A549 (cell line): ENCODE measurements at regions not wholly inside any gene's neighbourhood (a gene's known extent, or its start where the extent isn't known, plus 50 kb on each side); places are given as distances from the start of the nearest gene placed in this dataset.

ENCODE experiments used
- ATAC-seq, 2 experiments: fragments of 200-7000 bp in 1 of 2; fragments of >200 bp in 1 of 2; cut with Nextera tagmentation in 1 of 2; cut with Tn5 transposase in 1 of 2; 3 replicates each; pipeline versions ENCODE4 v1.8.0 to v1.9.1; 2018 to 2020; ENCODE audit warnings: mild to moderate bottlenecking in 1 of 2, moderate library complexity in 1 of 2
- CTCF ChIA-PET: fragments of 300-600 bp; sonication (Branson Sonifier 250); formaldehyde crosslinking; extraction: SDS; loops from one replicate; lab custom pipeline; 2021; ENCODE audit warnings: antibody characterized with exemption, inconsistent platforms; lab: Yijun Ruan, JAX
- POLR2A ChIA-PET: fragments of 350-600 bp; formaldehyde crosslinking; extraction: SDS; loops from one replicate; lab custom pipeline; 2021; ENCODE audit warnings: antibody characterized with exemption, inconsistent platforms; lab: Yijun Ruan, JAX
- DNase-seq, 2 experiments: peaks; one replicate each; pipeline versions ENCODE4 v3.0.0 to v3.0.0-alpha.2; 2011 to 2016; ENCODE audit warnings: low read depth in 1 of 2, low spot score in 1 of 2
- FAIRE-seq: peaks from 2 replicates; lab custom pipeline; 2011; peaks lifted over from hg19 to GRCh38; lab: Jason Lieb, UNC
- H3K27ac ChIP-seq, 2 experiments: fragments of >200 bp; sonication (Bioruptor Twin); formaldehyde crosslinking; 3 replicates each; pipeline ENCODE4 v1.5.1; 2016 to 2017
- H3K4me1 ChIP-seq: fragments of >200 bp; sonication (Bioruptor Twin); formaldehyde crosslinking; 3 replicates; pipeline ENCODE4 v1.6.1; 2016
- H3K4me2 ChIP-seq: fragments of >200 bp; sonication (Bioruptor Twin); formaldehyde crosslinking; 3 replicates; pipeline ENCODE4 v1.6.1; 2016
- H3K4me3 ChIP-seq: fragments of >200 bp; sonication (Bioruptor Twin); formaldehyde crosslinking; 3 replicates; pipeline ENCODE4 v1.5.1; 2016
- H3K9me3 ChIP-seq: fragments of >200 bp; sonication (Bioruptor Twin); formaldehyde crosslinking; 3 replicates; pipeline ENCODE4 v1.6.1; 2016
- BCL3 ChIP-seq: fragments of >200 bp; sonication (Bioruptor Twin); formaldehyde crosslinking; IDR thresholded peaks from 3 replicates; pipeline ENCODE4 v1.6.1; 2016
- CBX2 ChIP-seq: fragments of 200-600 bp; sonication (generic); IDR thresholded peaks from 2 replicates; pipeline ENCODE4 v1.6.1; 2016; ENCODE audit warnings: low read depth, mild to moderate bottlenecking, borderline replicate concordance
- CEBPB ChIP-seq, 2 experiments: fragments of >200 bp in 1 of 2; sonication (Bioruptor Twin) in 1 of 2; formaldehyde crosslinking in 1 of 2; IDR thresholded peaks; 2 replicates each; pipeline ENCODE4 v1.6.1; 2012 to 2016
- CHD2 ChIP-seq: fragments of 150-350 bp; IDR thresholded peaks from 2 replicates; pipeline ENCODE4 v1.6.1; 2014; ENCODE audit warnings: low read length; ENCODE audit not compliant: partially characterized antibody
- EP300 ChIP-seq, 2 experiments: fragments of >200 bp; sonication (Bioruptor Twin); formaldehyde crosslinking; IDR thresholded peaks; 2 replicates in 1 of 2; 3 replicates in 1 of 2; pipeline ENCODE4 v1.6.1; 2016 to 2017
- ESRRA ChIP-seq: fragments of 150-350 bp; IDR thresholded peaks from 2 replicates; pipeline ENCODE4 v1.6.1; 2014; ENCODE audit warnings: mild to moderate bottlenecking, low read length, borderline replicate concordance
- FOSB ChIP-seq: fragments of 250-450 bp; sonication (Bioruptor Pico); IDR thresholded peaks from 2 replicates; pipeline ENCODE4 v1.5.0; 2020; ENCODE audit warnings: mild to moderate bottlenecking, moderate library complexity
- GATA3 ChIP-seq: IDR thresholded peaks from 2 replicates; pipeline ENCODE4 v1.6.1; 2012; ENCODE audit warnings: borderline replicate concordance
- HES2 ChIP-seq: fragments of >200 bp; sonication (Bioruptor Twin); formaldehyde crosslinking; IDR thresholded peaks from 2 replicates; pipeline ENCODE4 v1.6.1; 2016
- HEYL ChIP-seq: fragments of 250-450 bp; sonication (Bioruptor Pico); IDR thresholded peaks from 2 replicates; pipeline ENCODE4 v1.8.0; 2021; ENCODE audit warnings: mild to moderate bottlenecking, moderate library complexity
- HOXB13 ChIP-seq: fragments of 250-450 bp; sonication (Bioruptor Pico); IDR thresholded peaks from 2 replicates; pipeline ENCODE4 v1.5.0; 2020; ENCODE audit warnings: low read depth, mild to moderate bottlenecking, moderate library complexity
- HOXB5 ChIP-seq: fragments of 250-450 bp; sonication (Bioruptor Pico); IDR thresholded peaks from 2 replicates; pipeline ENCODE4 v1.5.0; 2020; ENCODE audit warnings: mild to moderate bottlenecking, moderate library complexity
- JUN ChIP-seq, 2 experiments: fragments of >200 bp; sonication (Bioruptor Twin); formaldehyde crosslinking; IDR thresholded peaks; 2 replicates in 1 of 2; 3 replicates in 1 of 2; pipeline ENCODE4 v1.6.1; 2016 to 2017
- MAFK ChIP-seq: fragments of 450-650 bp; IDR thresholded peaks from 2 replicates; pipeline ENCODE4 v1.6.1; 2014; ENCODE audit not compliant: partially characterized antibody
- MAX ChIP-seq: IDR thresholded peaks from 2 replicates; pipeline ENCODE4 v1.6.1; 2012
- MYC ChIP-seq: IDR thresholded peaks from 2 replicates; pipeline ENCODE4 v1.6.1; 2012; ENCODE audit warnings: mild to moderate bottlenecking, inconsistent platforms, low read length, improper control_type of control experiment, borderline replicate concordance
- PBX3 ChIP-seq: IDR thresholded peaks from 2 replicates; pipeline ENCODE4 v1.6.1; 2012
- RFX5 ChIP-seq: fragments of 450-650 bp; IDR thresholded peaks from 2 replicates; pipeline ENCODE4 v1.7.1; 2014; ENCODE audit warnings: antibody characterized with exemption, mild to moderate bottlenecking, moderate library complexity
- SMC3 ChIP-seq: fragments of >200 bp; sonication (Bioruptor Twin); formaldehyde crosslinking; IDR thresholded peaks from 3 replicates; pipeline ENCODE4 v1.6.1; 2018; ENCODE audit warnings: inconsistent platforms
- TP53 ChIP-seq: fragments of 250-450 bp; sonication (Bioruptor Pico); IDR thresholded peaks from 2 replicates; pipeline ENCODE4 v1.5.0; 2021; ENCODE audit warnings: mild to moderate bottlenecking, moderate library complexity
- USF2 ChIP-seq: fragments of 450-650 bp; IDR thresholded peaks from 2 replicates; pipeline ENCODE4 v1.6.1; 2014; ENCODE audit warnings: antibody characterized with exemption
- ZC3H11A ChIP-seq: fragments of 450-650 bp; IDR thresholded peaks from 2 replicates; pipeline ENCODE4 v1.6.1; 2014; ENCODE audit warnings: antibody characterized with exemption, mild to moderate bottlenecking
- WGBS: methylation state at CpG from one replicate; pipeline ENCODE4 v1.1.6; 2017; ENCODE audit errors: missing lambda C conversion rate; 5-methylcytosine and 5-hydroxymethylcytosine counted together

GRCh38 chr13:34816908-34817665, 125.0 kb upstream of the NBEA start (continued):
- no peak for TF ChIP-seq PBX3
- TF ChIP-seq CBX2, result no peak
- no peak for TF ChIP-seq ESRRA
- no peak for TF ChIP-seq RFX5
- no peak for TF ChIP-seq MAX
- TF ChIP-seq GATA3, result no peak

- Histone ChIP-seq H3K4me2 (0 out of 3 replicates have a peak overlapping the region, but pooled peaks have one; percentile 23), H3K27ac (no peak overlapping the region), H3K4me3 (no peak overlapping the region), H3K4me1 (peaks cover 22% of the 10 kb centered on the region; the same call in 2 of the 3 replicates), H3K9me3 (no peaks in the 10 kb centered on the region)
- ATAC-seq (no peak), FAIRE-seq (no peak), DNase-seq (no peak)
- WGBS, result 80% methylated on average over 1 of the region's 1 CpG
- ChIA-PET POLR2A (no interaction called here), CTCF (interaction anchor here (1.6 kb wide), 1 partner anchor 11 kb away, joined by 3 read pairs; no protein-coding TSS in a partner anchor)
- TF ChIP-seq HEYL (CRISPR knock-in tag) (no peak), CHD2 (no peak), ZC3H11A (no peak), USF2 (no peak), RFX5 (no peak)
These were observed 119.4 kb upstream of the NBEA start for GRCh38 chr13:34822650-34823049.

- H3K4me1 ChIP-seq, result peaks cover 22% of the 10 kb centered on the region; the same call in 2 of the 3 replicates
- POLR2A ChIA-PET, result no interaction called here
- H3K4me3 ChIP-seq, result no peak overlapping the region
- H3K27ac ChIP-seq, result no peak overlapping the region
- peak overlapping the region; percentile 31; the same call in 2 of the 3 replicates for H3K4me2 ChIP-seq
- no peak for ATAC-seq
- WGBS, result 28% methylated on average over 2 of the region's 2 CpGs
- CTCF ChIA-PET, result no interaction called here
- TF ChIP-seq CEBPB (IDR thresholded peaks at IDR 0.05) (peak; percentile 16 to 76; a peak in 2 of 4 replicates), USF2 (no peak), HES2 (peak; percentile 47; the same call in 1 of the 2 replicates), EP300 (IDR thresholded peaks at IDR 0.05) (0 out of 5 replicates have a peak, but pooled peaks of 1 of the 2 experiments have one; percentile 17)
- TF ChIP-seq, all 56 proteins: peak for 3
- H3K9me3 ChIP-seq, result no peaks in the 10 kb centered on the region
- no peak for FAIRE-seq
- peak in 1 of 2 experiments; percentile 25 for DNase-seq
These were observed 115.6 kb upstream of the NBEA start for GRCh38 chr13:34826432-34826831.

GRCh38 chr13:34833562-34834182, 108.4 kb upstream of the NBEA start:
- Histone ChIP-seq H3K27ac (no peak overlapping the region), H3K4me1 (no peaks in the 10 kb centered on the region), H3K4me3 (no peak overlapping the region), H3K9me3 (no peaks in the 10 kb centered on the region), H3K4me2 (no peak overlapping the region)
- POLR2A ChIA-PET, result no interaction called here
- peak in 1 of 2 experiments; percentile 29 for DNase-seq
- 23% methylated on average over 6 of the region's 6 CpGs for WGBS
- no peak for TF ChIP-seq CBX2
- no peak for TF ChIP-seq JUN (IDR thresholded peaks at IDR 0.05)
- no peak for TF ChIP-seq HOXB5
- no peak for TF ChIP-seq MAX
- no peak for TF ChIP-seq FOSB (CRISPR knock-in tag)
- TF ChIP-seq GATA3, result no peak
- no peak for TF ChIP-seq HOXB13 (CRISPR knock-in tag)
- TF ChIP-seq TP53 (CRISPR knock-in tag), result no peak
- no peak for TF ChIP-seq MYC
- no peak for TF ChIP-seq SMC3
- TF ChIP-seq MAFK, result no peak
- TF ChIP-seq BCL3, result no peak
- FAIRE-seq, result no peak
- peak; percentile 54 to 62; a peak in 5 of 6 replicates for ATAC-seq
- CTCF ChIA-PET, result interaction anchor here (1.0 kb wide), 1 partner anchor 12 kb away, joined by 3 read pairs; no protein-coding TSS in a partner anchor
